ENCODE measurements at regions not wholly inside any gene's neighbourhood (a gene's known extent, or its start where the extent isn't known, plus 50 kb on each side); places are given as distances from the start of the nearest gene placed in this dataset.

DNA sequence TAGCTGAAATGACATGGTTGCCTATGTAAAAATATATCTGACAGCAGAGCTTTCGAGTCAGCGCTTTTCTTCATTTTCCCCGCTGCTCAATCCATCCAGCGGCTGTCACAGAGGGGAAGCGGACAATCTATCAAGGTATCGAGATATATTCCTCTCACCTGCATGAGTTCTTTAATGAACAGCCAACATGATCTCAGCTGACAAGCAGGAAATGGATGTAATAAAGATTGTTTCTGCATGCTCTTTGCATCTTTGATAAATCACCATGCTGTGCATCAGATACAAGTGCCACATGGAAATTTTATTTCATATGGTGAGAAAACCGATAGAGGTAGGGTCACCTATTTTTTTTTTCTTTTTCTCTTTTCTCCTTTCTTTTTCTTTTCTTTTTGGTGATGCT lies 602.3 kb upstream of the MMS22L start:
- Histone ChIP-seq H3K4me1 (ENCODE audit: low read depth, poor library complexity, severe bottlenecking) (no peaks in the 10 kb centered on the region), H3K36me3 (ENCODE audit: insufficient read depth) (no peaks in the 10 kb centered on the region), H3K9ac (no peak overlapping the region), H3K4me3 (IDR thresholded peaks at IDR 0.05; ENCODE audit: insufficient read depth, low read depth, low read length) (no peak overlapping the region), H4K20me1 (ENCODE audit: insufficient read depth) (no peaks in the 10 kb centered on the region), H3K79me2 (ENCODE audit: insufficient read depth, low read depth) (no peaks in the 10 kb centered on the region), H3K4me2 (no peak overlapping the region), H3K27ac (no peak overlapping the region), H3K27me3 (ENCODE audit: insufficient read depth, low read depth) (no peaks in the 10 kb centered on the region), H2AFZ (ENCODE audit: low read depth) (no peak overlapping the region)
- TF ChIP-seq, protein P1, sequence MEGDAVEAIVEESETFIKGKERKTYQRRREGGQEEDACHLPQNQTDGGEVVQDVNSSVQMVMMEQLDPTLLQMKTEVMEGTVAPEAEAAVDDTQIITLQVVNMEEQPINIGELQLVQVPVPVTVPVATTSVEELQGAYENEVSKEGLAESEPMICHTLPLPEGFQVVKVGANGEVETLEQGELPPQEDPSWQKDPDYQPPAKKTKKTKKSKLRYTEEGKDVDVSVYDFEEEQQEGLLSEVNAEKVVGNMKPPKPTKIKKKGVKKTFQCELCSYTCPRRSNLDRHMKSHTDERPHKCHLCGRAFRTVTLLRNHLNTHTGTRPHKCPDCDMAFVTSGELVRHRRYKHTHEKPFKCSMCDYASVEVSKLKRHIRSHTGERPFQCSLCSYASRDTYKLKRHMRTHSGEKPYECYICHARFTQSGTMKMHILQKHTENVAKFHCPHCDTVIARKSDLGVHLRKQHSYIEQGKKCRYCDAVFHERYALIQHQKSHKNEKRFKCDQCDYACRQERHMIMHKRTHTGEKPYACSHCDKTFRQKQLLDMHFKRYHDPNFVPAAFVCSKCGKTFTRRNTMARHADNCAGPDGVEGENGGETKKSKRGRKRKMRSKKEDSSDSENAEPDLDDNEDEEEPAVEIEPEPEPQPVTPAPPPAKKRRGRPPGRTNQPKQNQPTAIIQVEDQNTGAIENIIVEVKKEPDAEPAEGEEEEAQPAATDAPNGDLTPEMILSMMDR (conservative IDR thresholded peaks at IDR 0.05; ENCODE audit: low read depth, low read length) = no peak

GRCh38 chr6:97885828-97886227 lies 602.8 kb upstream of the MMS22L start:
- no peaks in the 10 kb centered on the region for H3K79me2 ChIP-seq (ENCODE audit: insufficient read depth, low read depth)
- H3K27ac ChIP-seq = no peak overlapping the region
- no peaks in the 10 kb centered on the region for H3K36me3 ChIP-seq (ENCODE audit: insufficient read depth)
- no peak overlapping the region for H3K9ac ChIP-seq
- H4K20me1 ChIP-seq (ENCODE audit: insufficient read depth) = no peaks in the 10 kb centered on the region
- H2AFZ ChIP-seq (ENCODE audit: low read depth) = no peak overlapping the region
- H3K4me1 ChIP-seq (ENCODE audit: low read depth, poor library complexity, severe bottlenecking) = no peaks in the 10 kb centered on the region
- TF ChIP-seq, protein P1 (conservative IDR thresholded peaks at IDR 0.05; ENCODE audit: low read depth, low read length) = no peak
- no peak overlapping the region for H3K4me2 ChIP-seq
- H3K4me3 ChIP-seq (IDR thresholded peaks at IDR 0.05; ENCODE audit: insufficient read depth, low read depth, low read length) = no peak overlapping the region
- H3K27me3 ChIP-seq (ENCODE audit: insufficient read depth, low read depth) = no peaks in the 10 kb centered on the region

GRCh38 chr6:97901531-97901930 lies 618.5 kb upstream of the MMS22L start:
- TF ChIP-seq, protein P1 (conservative IDR thresholded peaks at IDR 0.05; ENCODE audit: low read depth, low read length) = no peak
- Histone ChIP-seq H2AFZ (ENCODE audit: low read depth) (no peak overlapping the region), H3K4me2 (no peak overlapping the region), H3K79me2 (ENCODE audit: insufficient read depth, low read depth) (no peaks in the 10 kb centered on the region), H3K9ac (no peak overlapping the region), H4K20me1 (ENCODE audit: insufficient read depth) (no peaks in the 10 kb centered on the region), H3K4me3 (IDR thresholded peaks at IDR 0.05; ENCODE audit: insufficient read depth, low read depth, low read length) (no peak overlapping the region), H3K4me1 (ENCODE audit: low read depth, poor library complexity, severe bottlenecking) (no peaks in the 10 kb centered on the region), H3K27ac (no peak overlapping the region), H3K27me3 (ENCODE audit: insufficient read depth, low read depth) (no peaks in the 10 kb centered on the region), H3K36me3 (ENCODE audit: insufficient read depth) (no peaks in the 10 kb centered on the region)

- no peaks in the 10 kb centered on the region for H3K79me2 ChIP-seq (ENCODE audit: insufficient read depth, low read depth)
- H3K27me3 ChIP-seq (ENCODE audit: insufficient read depth, low read depth) = no peaks in the 10 kb centered on the region
- no peak overlapping the region for H3K4me3 ChIP-seq (IDR thresholded peaks at IDR 0.05; ENCODE audit: insufficient read depth, low read depth, low read length)
- H3K4me2 ChIP-seq = no peak overlapping the region
- H3K27ac ChIP-seq = no peak overlapping the region
- H3K9ac ChIP-seq = no peak overlapping the region
- no peaks in the 10 kb centered on the region for H4K20me1 ChIP-seq (ENCODE audit: insufficient read depth)
- TF ChIP-seq, protein P1 (conservative IDR thresholded peaks at IDR 0.05; ENCODE audit: low read depth, low read length) = no peak
- H3K36me3 ChIP-seq (ENCODE audit: insufficient read depth) = no peaks in the 10 kb centered on the region
- H3K4me1 ChIP-seq (ENCODE audit: low read depth, poor library complexity, severe bottlenecking) = peaks cover 15% of the 10 kb centered on the region
- no peak overlapping the region for H2AFZ ChIP-seq (ENCODE audit: low read depth)
Observed at GRCh38 chr6:97909380-97909779, 626.4 kb upstream of the MMS22L start.

Measured in KMS-11 (cell line).